Right kidney (tissue), 1 donor: ENCODE measurements at regions not wholly inside any gene's neighbourhood (a gene's known extent, or its start where the extent isn't known, plus 50 kb on each side); places are given as distances from the start of the nearest gene placed in this dataset.
"Not testable (repeated sequence)": the region's sequence is repeated elsewhere in the genome, so short reads cannot be mapped to it uniquely, and the experiment has no call there.

Experiments
- DNase-seq: peaks from one replicate; pipeline ENCODE4 v3.0.0-alpha.2; 2016

GRCh38 chr9:103068753-103069152, 73.6 kb downstream of the CYLC2 start:
- DNase-seq = no peak

GRCh38 chr9:103078581-103078980, 83.4 kb downstream of the CYLC2 start:
- DNase-seq = no peak

GRCh38 chr9:103082494-103082893, 87.4 kb downstream of the CYLC2 start:
- no peak for DNase-seq

- no peak for DNase-seq
Observed at GRCh38 chr9:103089357-103089756, 94.2 kb downstream of the CYLC2 start.

- DNase-seq = no peak
Observed at GRCh38 chr9:103104101-103104500, 109.0 kb downstream of the CYLC2 start.

GRCh38 chr9:103116246-103116645, 121.1 kb downstream of the CYLC2 start:
- DNase-seq = no peak

GRCh38 chr9:103126494-103126893, 131.4 kb downstream of the CYLC2 start:
- DNase-seq = no peak

GRCh38 chr9:103139891-103140290, 144.8 kb downstream of the CYLC2 start:
- no peak for DNase-seq

GRCh38 chr9:103152473-103152872, 157.3 kb downstream of the CYLC2 start:
- no peak for DNase-seq

- DNase-seq = no peak
Observed at GRCh38 chr9:103167530-103167929, 172.4 kb downstream of the CYLC2 start.

- DNase-seq = no peak
Observed at GRCh38 chr9:103168254-103168653, 173.1 kb downstream of the CYLC2 start.

- no peak for DNase-seq
Observed at GRCh38 chr9:103169798-103170197, 174.7 kb downstream of the CYLC2 start.

- peak; percentile 12 for DNase-seq
Observed at GRCh38 chr9:103183701-103184171, 188.6 kb downstream of the CYLC2 start.

- no peak for DNase-seq
Observed at GRCh38 chr9:103186959-103187358, 191.8 kb downstream of the CYLC2 start.

- no peak for DNase-seq
Observed at GRCh38 chr9:103188781-103189350, 193.7 kb downstream of the CYLC2 start.

- no peak for DNase-seq
Observed at GRCh38 chr9:103193992-103194391, 198.9 kb downstream of the CYLC2 start.

- DNase-seq = no peak
Observed at GRCh38 chr9:103203172-103203571, 208.0 kb downstream of the CYLC2 start.

GRCh38 chr9:103205881-103206585, 210.9 kb downstream of the CYLC2 start:
- DNase-seq = not testable (repeated sequence)

- DNase-seq = no peak
Observed at GRCh38 chr9:103210607-103211006, 215.5 kb downstream of the CYLC2 start.

- DNase-seq = no peak
Observed at GRCh38 chr9:103215197-103215596, 220.1 kb downstream of the CYLC2 start.

- DNase-seq = no peak
Observed at GRCh38 chr9:103225702-103226646, 230.8 kb downstream of the CYLC2 start.

GRCh38 chr9:103226647-103227013, 231.5 kb downstream of the CYLC2 start:
- no peak for DNase-seq

GRCh38 chr9:103237571-103238109, 242.5 kb downstream of the CYLC2 start:
- not testable (repeated sequence) for DNase-seq
